ENCODE measurements at regions not wholly inside any gene's neighbourhood (a gene's known extent, or its start where the extent isn't known, plus 50 kb on each side); places are given as distances from the start of the nearest gene placed in this dataset.

DNA sequence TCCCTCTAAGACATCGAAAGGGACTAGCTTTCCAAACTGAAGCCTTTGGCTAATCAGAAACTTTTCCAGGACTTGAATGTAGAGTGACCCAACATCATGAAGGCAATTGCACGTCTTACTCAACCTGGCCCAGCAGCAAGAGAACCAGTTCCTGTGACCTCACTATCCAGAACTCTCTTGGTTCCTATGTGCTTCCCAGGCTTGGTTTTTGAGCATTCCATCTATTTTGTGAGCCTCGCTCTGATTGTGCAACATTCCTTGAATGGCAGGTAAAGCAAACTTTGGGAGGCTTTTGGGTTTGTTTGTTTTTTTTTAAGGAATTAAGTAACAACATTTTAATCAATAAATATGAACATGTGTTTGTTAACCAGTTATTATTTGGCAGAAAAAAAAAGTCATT is 183.6 kb upstream of the EGLN3 start:
- no peak for DNase-seq (ENCODE audit: low spot score)

DNA sequence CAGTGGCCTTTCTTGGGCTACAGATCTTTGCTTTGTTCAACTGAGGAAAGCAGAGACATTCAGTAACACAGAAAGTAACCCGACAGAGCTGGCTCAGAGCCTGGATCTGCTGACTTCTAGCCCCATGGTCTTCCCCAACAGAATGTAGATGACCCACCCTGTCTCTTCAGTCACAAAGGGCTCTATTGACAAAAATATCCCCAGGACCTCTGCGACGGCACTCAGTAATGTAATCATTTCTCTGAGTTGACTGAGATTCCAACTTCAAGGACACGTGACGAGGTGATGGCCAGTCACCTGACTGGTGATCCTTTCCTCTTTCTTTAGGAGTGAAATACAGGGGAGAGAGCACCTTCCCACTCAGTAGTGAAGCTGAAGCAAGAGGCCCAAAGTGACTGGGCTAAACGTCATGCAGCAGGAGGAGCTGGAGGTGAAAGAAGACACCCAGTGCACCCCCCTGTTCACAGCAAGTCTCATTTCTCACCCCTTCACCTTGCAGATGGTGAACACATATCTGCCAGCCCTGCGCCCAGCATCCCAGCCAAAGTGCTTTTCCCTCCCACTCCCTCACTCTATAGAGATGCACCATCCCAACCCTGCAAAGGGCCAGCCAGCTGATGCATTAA is 179.2 kb upstream of the EGLN3 start:
- DNase-seq (ENCODE audit: low spot score) = no peak

DNA sequence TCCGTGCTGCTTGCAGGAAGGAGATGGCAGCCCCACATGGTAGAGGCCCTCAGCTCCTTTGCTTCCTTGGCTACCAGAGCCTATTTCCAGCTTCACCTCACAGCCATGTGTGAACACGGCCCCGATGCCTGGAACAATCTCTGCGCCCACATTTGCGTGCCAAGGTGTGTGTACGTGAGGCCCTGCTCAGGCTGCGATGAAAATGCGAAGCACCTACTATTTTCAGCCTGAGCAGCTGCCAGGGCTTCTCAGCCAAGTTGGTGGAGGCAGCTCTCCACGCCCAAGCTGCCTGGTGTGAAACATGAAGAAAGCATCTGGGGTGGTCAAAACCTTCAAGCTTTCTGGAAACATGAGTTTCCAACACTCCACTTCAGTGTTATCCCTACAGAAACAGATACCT is 177.8 kb upstream of the EGLN3 start:
- DNase-seq (ENCODE audit: low spot score) = no peak

DNA sequence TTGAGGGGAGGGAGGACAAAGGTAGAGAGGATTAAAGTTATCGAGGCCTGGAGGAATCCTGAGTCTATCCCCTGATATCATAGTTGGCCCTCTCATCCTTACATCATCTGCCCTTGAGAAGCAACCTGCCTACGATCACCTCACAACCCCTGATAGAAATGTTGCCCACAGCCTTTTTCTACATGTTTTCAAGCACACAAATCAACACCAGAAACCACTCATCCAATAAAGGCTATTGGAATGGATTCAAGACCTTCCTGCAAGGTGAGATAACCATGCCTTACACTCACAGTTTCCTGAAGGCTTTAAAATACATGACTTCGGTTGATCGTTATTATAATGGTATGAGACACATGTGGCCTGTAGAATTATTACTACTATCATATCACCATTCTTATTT is 175.7 kb upstream of the EGLN3 start:
- no peak for DNase-seq (ENCODE audit: low spot score)

DNA sequence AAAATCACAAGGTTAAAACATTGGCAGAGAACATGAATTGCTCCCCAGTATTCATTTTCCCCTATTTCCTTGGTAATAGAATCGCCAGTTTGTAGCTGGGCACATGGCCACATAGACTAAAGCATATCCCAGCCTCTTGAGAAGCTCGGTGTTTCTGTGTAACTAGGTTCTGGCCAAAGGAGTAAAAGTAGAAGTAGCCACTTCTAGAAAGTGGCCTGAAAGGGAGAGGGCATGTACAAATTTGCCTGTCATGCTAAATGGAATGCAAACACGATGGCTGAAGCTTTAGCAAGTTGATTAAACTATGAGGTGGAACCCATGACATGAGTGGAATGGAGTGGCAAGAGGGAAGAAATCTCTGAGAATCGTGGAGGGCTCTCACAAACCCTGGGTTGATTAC is 173.7 kb upstream of the EGLN3 start:
- DNase-seq (ENCODE audit: low spot score) = no peak

DNA sequence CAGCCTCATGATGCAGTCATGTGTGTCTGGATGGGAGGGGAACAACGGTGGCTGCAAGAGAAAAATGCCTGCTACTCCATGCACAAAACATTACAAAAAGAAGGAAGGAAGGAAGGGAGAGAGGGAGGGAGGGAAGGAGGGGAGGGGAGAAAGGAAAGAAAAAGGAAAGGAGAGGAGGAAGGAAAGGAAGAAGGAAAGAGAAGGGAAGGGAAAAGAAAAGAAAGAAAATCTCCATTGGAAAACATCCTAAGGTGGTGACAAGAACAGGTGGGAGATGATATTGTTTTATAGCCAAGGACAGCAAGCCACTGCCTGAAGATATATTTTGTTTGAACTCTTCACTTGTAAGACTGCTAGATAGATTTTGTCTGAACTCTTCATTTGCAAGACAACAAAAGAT is 171.8 kb upstream of the EGLN3 start:
- DNase-seq (ENCODE audit: low spot score) = no peak

DNA sequence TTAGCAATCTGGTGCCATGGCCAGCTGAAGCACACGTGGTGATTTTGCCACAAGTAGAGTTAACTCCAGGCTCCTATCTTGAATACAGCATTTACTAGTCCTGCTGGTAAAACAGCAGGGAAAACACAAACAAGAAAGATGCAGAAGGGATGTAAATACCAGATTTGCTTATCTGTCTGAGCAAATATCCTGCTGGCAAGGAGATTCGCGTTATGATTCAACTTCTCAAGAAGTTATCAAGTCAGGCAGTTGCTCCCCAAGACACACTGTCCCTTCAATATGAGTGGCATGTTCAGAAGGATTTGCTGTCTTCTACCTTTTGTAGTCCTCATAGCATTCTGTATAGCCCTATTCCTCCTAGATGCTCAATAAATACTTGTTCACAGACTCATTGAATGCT is 171.2 kb upstream of the EGLN3 start:
- DNase-seq (ENCODE audit: low spot score) = no peak

DNA sequence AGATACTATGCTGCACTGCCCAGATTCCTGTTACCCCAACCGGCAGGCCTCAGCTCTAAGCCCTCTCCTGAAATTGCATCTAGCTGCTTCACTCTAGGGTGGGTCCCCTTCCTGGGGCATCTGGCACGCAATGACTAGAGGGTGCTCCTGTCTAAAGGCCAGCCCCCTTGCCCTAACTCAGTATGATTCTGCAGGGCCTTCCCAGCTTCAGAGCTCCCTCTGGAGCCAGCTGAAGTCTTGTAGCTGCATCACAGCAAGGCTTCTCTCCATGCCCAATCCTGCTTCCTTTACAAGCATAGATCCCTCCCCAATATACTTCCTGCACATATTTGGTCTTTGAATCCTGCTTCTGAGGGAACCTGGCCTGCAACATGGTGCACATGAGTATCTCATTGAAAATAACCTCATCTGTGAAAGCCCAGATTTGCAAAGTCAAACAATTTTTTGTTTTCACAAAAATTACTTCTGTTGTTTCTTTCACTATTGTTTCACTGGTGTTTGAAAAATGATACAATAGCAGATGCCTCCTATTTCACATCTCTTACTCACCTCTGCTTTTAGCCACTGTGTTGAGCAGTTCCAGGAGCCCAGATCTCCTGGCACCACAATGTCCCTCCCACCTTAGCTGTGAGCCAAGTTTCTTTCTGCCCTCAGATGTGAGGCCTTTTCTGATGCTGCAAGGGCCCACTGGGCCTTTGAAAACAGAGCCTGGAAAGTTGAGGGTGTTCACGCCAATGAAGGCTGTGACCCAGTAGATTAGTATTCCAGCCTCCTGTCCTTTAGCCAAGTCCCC is 169.5 kb upstream of the EGLN3 start:
- no peak for DNase-seq (ENCODE audit: low spot score)

DNA sequence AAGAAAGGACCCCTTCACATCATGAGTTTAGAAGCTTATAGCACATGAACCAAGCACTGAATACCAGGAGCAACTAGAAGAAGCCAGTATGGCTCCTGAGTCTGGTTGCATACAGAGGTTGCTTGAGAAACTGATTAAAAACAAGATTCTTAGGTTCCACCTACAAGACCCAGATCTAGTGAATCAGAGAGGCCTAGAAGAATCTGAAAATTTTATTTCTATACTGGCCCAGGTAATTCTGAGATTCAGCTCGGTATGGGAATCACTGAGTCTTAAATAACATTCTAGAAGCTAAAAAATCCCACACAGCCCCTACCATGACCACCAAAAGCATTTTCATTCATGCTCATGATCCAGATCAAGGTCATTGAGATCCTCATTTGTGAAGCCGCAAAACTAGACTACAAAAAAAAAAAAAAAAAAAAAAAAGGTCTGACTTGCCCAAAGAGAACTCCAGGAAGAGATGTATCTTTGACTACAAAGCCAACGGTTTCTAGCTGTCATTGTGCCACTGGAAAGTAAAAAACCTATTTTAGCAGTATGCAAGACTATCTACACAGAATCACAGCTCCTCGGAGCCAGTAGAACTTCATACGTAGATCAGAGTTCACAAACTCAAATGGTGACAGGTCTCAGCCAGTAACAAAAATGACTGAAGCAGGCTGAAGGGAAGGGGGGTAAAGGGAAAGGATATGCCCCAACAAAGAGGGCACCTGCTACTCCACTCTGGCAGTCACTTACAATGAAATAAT is 168.4 kb upstream of the EGLN3 start:
- no peak for DNase-seq (ENCODE audit: low spot score)

DNA sequence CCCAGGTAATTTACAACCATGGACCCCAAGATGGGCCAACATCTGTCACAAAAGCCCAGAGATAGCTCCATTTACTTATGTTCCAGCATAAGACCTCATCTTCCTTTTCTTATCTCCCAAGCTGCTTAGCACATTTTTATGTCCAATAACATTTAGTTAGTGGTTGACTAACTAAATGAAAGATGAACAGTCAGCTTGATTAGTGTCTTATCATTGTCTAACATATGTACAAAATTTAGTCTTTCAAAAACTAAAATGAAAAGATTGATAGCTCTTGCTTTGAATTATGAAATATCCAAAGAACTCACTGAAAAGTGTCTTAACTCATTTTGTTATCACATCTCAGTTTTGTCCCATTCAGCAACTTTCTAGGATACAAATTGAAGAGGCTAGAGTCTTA is 163.1 kb upstream of the EGLN3 start:
- DNase-seq (ENCODE audit: low spot score) = no peak

DNA sequence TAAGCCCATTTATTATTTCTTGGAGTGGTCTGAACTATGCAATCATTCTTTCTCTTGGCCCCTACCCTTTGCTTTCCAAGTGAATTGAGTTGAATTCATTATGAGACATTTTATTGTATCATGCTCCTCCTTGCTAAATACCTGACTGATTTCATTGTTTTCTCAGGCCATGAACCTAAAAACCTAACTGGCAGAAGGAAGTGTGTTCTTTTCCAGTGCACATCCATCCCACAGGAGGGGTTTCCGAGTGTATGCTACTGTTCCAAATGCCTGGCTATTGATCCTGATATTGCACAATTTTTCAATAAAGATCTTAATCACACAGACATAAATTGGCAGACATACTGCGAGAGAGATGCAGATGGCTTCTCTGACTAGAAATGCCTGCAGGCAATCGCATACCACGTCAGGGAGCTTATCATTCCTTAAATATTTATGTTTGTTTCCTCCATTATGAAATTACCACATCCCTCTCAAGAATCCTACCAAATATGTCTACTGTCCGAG is 162.2 kb upstream of the EGLN3 start:
- peak; percentile 49 for DNase-seq (ENCODE audit: low spot score)

DNA sequence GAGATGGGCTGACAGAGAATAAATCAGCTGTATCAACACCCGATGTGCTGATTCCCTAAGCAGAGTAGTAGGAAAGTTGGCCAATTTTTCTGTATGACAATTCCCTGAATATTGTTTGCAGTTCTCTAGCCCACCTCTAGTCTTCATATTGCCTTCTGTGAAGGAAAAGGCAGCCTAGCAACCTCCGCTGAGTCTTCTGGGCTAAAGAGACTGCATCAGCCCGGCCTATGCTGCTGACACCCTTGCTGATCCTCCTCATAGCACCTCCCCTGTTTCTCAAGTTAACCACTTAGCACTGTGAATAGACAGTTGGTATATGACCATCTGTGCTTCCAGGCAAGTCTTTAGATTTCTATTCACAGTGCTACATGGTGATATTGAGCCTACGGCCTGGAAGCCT is 161.1 kb upstream of the EGLN3 start:
- no peak for DNase-seq (ENCODE audit: low spot score)

DNA sequence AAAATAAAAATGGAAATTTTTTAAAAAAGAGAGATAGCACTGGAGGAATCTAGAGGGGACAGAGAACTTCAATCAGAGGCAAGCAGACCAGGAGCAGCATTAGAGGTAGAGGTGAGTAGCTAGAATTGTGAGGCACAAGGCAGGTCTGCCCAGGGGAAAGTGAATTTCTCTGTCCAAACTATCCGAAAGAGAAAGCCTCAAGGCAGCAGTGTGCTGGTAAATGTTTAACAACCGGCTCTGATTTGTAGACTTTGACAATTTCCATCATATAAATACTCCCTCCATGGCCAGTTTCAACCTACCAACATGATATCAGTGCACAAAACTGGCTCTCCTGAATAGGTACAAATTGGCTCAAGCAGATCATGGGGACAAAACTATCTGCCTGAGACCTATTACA is 160.6 kb upstream of the EGLN3 start:
- DNase-seq (ENCODE audit: low spot score) = no peak

DNA sequence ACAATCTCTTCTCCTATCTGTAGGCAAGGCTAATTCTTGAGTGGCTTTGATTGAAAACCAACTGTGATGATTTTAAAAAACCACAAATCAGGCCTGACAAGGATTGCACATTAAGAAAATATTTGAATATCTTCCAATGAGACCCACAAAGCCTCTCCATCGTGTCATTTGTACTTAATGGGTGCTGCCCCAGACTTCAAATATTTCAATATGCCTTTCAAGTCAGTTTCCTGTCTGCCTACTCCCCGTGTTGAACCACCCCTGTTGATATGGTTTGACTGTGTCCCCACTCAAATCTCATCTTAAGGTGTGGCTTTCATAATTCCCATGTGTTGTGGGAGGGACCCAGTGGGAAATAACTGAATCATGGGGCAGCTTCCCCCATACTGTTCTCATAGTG is 159.7 kb upstream of the EGLN3 start:
- DNase-seq (ENCODE audit: low spot score) = peak; percentile 39

DNA sequence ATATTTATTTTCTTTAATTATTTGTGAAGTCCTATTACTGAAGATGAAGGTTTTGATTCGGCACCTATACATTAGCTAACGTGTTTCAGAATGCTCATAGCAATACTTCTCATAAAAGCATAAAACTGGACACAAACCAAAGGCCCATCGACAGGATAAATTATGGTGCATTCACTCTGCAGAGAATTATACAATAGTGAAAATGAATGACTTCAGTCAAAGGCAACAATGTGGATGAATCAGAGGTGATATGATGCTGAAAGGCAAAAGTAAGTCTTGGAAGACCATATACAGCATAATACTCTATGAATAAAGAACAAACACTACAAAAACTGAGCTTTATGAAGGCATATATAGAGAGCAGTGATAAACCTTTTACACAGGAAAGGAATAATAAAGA is 156.6 kb upstream of the EGLN3 start:
- no peak for DNase-seq (ENCODE audit: low spot score)

DNA sequence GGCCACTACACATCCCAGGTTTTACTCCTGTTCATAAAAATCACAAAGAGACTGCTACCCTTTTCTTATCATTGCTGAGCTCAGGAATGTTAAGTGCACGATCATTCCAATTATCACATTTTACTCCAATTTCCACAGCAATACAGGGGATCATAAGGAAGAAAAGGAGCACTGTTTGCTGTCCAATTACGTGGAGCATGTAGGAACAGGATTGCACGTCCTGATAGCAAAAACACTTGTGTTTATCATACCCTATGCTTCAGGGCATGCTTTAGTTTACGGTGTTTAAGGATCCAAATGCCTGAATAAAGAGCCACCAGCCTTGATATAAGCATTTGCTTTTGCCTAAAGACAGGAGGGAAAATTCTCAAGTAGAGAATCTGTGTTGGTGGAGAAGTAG is 155.4 kb upstream of the EGLN3 start:
- DNase-seq (ENCODE audit: low spot score) = no peak

DNA sequence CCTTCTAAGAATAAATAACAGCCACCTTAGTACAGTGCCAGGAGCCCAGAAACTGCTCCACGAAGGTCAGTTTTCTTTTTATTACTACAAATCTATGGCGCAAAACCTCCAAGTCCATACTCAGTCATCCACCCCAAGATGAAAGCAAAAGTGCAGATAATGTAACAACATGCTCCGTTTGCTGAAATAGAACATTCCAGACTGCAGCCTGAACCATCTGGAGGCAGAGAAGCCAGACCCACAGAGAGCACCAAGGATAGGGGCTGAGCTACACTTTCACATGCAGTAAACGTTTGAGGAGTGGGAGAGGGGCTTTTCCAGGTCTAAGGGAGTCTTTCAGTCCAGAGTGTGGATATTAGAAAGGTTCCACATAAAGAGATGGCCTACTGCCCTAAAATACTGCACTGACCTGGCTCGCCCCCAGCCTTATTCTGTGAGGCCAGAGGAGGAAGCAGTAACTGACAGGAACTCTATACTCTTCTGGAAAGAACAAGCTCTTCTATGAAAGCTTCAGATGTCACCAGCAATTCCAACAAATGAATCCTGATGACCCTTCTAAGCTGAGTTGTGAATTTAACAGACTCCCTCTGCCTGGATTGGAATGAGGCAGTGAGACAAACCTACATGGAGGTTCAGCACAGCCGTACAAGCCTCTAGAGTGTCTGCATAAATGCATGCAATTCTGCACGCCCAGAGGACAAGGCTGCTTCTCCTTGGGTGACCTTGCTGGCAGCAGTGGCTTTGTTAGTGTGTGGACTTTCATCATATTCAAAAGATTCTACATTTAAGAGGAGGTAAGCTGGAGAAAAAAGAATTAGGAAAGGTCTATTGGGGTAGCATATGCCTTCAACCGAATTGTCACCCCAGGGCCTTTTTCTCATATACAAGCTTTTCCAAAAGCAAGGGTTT is 153.9 kb upstream of the EGLN3 start:
- DNase-seq (ENCODE audit: low spot score) = no peak

DNA sequence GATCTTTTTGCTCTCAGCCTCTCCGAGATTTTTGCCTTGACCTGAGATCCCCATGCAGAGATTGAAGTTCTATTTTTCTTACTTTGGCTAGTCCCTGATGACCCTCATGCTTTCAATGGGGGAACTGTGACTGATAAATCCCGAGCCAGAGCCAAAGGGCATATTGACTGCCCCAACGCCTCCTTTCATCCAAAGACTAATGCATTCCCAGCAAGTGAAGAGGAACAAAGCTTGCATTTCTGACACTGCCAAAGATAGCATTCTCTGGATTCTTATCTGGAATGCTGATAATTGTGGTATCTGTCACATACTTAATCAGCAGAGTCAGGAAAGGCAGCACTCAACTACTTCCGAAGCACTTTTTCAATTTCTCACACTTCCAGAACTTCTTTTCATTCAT is 152.3 kb upstream of the EGLN3 start:
- peak; percentile 15 for DNase-seq (ENCODE audit: low spot score)

DNA sequence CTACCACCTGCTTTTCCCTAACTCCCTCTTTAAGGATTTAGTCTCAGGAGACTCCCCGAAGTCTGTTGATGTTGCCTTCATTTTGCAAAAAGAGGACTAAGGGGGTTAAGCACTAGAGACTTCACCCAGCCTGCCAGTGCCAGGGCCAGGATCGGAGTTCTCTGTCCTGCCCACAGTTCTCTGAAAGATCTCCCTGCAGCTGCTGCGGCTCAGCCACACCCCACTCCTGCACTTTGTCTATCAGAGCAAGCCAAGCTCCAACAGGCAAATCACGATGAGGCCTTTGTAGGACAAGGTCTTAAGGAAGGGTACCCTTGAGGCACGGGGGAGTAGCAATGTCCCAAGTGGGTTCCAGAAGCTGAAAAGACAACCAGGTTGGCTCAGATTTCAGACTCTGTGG is 148.8 kb upstream of the EGLN3 start:
- no peak for DNase-seq (ENCODE audit: low spot score)

DNA sequence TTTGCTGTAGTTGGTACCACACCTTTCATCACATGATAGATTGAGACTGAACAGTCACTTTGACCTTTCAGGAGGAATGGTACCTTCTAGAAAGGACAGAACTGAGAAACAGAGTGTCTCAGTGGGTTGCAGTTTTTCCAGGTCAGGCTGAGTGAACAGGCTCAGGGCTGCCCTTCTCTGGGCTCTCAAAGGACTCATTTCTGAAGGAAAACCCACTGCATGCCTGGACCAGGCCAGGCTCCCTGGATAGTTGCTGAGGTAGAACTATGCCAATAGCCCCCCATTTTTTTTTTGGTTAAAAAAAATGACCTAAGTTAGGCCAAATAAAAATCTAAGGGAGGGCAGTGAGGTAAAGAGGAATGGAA is 148.1 kb upstream of the EGLN3 start:
- no peak for DNase-seq (ENCODE audit: low spot score)

DNA sequence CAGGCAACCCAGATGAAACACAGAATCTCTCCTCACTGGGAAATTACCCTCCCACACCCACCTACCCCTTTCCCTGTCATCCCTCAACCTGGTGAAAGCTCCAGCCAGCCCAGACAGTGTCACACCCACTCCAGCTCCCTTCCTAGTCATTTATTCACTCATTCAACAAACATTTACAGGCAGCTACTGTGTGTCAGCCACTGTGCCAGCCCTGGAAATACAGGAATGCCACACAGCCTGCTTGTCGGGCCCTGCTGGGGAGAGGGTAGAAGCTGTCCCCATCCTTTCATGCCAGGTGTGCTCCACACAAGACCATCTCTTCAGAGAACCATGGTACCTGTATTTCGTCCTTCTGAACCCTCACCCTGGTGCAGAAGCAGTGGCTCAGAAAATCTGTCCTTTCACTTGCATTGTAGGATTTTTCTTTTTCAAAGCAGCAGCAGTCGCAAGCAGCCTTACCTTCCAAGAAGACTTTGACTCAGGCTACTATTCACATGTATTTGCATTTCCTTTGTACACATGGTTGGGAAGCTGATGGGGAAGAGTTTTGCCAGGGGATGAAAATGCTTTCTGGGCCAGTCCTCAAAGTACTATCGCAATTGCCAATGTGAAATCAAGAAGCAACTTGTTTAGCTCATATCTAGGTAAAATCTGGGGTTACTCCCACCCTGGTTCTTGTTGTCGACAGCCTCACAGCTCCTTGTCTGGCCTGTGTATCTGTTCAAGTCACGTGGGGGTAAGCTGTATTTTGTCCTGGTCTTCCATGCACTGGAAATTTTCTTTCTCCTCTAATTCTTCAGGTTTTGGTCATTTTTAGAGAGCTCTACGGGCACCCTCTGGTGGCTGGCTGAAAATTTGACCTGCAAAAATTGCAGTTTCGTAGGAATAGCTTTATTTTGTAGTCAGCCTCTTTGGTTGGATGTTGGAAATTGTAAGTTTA is 147.4 kb upstream of the EGLN3 start:
- DNase-seq (ENCODE audit: low spot score) = peak; percentile 30

Data from A172 (cell line).